A549 (cell line): ENCODE measurements at regions not wholly inside any gene's neighbourhood (a gene's known extent, or its start where the extent isn't known, plus 50 kb on each side); places are given as distances from the start of the nearest gene placed in this dataset.
"Not testable (repeated sequence)": the region's sequence is repeated elsewhere in the genome, so short reads cannot be mapped to it uniquely, and the experiment has no call there.

Experiments
- BHLHE40 ChIP-seq: IDR thresholded peaks from 2 replicates; pipeline ENCODE4 v1.6.1; 2012; ENCODE audit warnings: low read depth, low read length, inconsistent platforms
- CTCF ChIP-seq: fragments of >200 bp; sonication (Bioruptor Twin); formaldehyde crosslinking; IDR thresholded peaks from 3 replicates; pipeline ENCODE4 v1.5.1; 2016
- E2F6 ChIP-seq: IDR thresholded peaks from 2 replicates; pipeline ENCODE4 v1.6.1; 2012; ENCODE audit warnings: low read depth, borderline replicate concordance
- JUNB ChIP-seq: fragments of >200 bp; sonication (Bioruptor Twin); formaldehyde crosslinking; IDR thresholded peaks from 2 replicates; pipeline ENCODE4 v1.6.1; 2016
- MAFK ChIP-seq: fragments of 450-650 bp; IDR thresholded peaks from 2 replicates; pipeline ENCODE4 v1.6.1; 2014; ENCODE audit not compliant: partially characterized antibody
- MAZ ChIP-seq: fragments of 150-350 bp; IDR thresholded peaks from 2 replicates; pipeline ENCODE4 v1.6.1; 2014; ENCODE audit warnings: antibody characterized with exemption, low read depth, low read length, borderline replicate concordance
- POLR2A ChIP-seq: IDR thresholded peaks from 2 replicates; pipeline ENCODE4 v1.6.1; 2012; ENCODE audit warnings: mild to moderate bottlenecking, low read length

- TF ChIP-seq CTCF, E2F6, BHLHE40, JUNB, POLR2A, MAZ, MAFK: not testable (repeated sequence)
Observed at GRCh38 chr22:25334631-25335030, 115.2 kb downstream of the CRYBB2 start.
